ENCODE measurements at regions not wholly inside any gene's neighbourhood (a gene's known extent, or its start where the extent isn't known, plus 50 kb on each side); places are given as distances from the start of the nearest gene placed in this dataset.

DNA sequence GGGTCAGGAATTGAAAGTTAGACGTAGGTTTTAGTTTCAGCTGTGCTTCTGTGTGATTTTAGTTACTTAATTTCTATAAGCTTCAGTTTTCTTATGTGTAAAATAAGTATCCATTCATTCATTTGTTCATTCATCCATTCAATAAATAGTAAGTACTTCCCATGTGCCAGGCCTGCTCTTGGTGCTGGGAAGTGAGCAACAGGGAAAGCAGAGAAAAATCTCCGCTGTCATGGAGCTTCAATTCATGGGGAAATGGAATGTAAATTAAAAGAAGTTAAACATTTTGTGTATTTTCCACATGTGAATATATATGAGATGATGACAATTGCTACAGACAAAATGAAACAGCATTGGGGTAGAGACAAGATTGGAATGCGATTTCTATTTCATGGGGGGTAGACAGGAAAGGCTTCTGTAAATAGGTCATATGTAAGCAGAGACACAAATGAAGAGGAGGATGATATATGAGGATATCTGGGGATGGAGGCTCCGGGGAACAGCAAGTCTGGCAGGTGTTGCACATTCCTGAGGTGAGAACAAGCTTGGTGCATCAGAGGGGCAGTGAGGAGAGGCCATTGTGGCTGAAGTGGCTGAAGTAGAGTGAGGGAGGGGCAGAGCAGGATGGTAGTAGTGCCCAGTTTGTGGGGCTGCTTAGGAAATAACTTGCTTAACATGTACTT is 66.2 kb downstream of the FHIP1A start:
- TF ChIP-seq POLR2A (IDR thresholded peaks at IDR 0.05) (no peak), CTCF (IDR thresholded peaks at IDR 0.05) (no peak)

Measured in lower leg skin (tissue), 3 donors.